ENCODE measurements at regions not wholly inside any gene's neighbourhood (a gene's known extent, or its start where the extent isn't known, plus 50 kb on each side); places are given as distances from the start of the nearest gene placed in this dataset.

GRCh38 chr17:69975808-69976207 is 99.2 kb upstream of the KCNJ16 start:
- TF ChIP-seq CTCF (IDR thresholded peaks at IDR 0.05; ENCODE audit: insufficient read depth, low read depth, low read length): no peak
- no peak for TF ChIP-seq EZH2 (IDR thresholded peaks at IDR 0.05; ENCODE audit: insufficient read depth, low read length)

Data from astrocyte (in vitro differentiated cells and primary cell).